Left colon (tissue), 2 donors: ENCODE measurements at regions not wholly inside any gene's neighbourhood (a gene's known extent, or its start where the extent isn't known, plus 50 kb on each side); places are given as distances from the start of the nearest gene placed in this dataset.
"Not testable (repeated sequence)": the region's sequence is repeated elsewhere in the genome, so short reads cannot be mapped to it uniquely, and the experiment has no call there.

ENCODE experiments used
- ATAC-seq: fragments of 200-7000 bp; cut with Tn5 transposase; one replicate; pipeline ENCODE4 v1.9.1; 2020; ENCODE audit warnings: mild to moderate bottlenecking, moderate library complexity
- DNase-seq, 2 donors: peaks; one replicate each; pipeline ENCODE4 v3.0.0-alpha.2; 2020
- intact Hi-C, 2 donors: fragments of 100-400 bp; cut with DNase I in 1 of 2; cut with micrococcal nuclease in 1 of 2; formaldehyde crosslinking; loops; one replicate each; pipeline versions ENCODE4 v1.11.2 to v1.14.0; 2022; cut with DNase I, micrococcal nuclease
- donor health status: DM: no; HTN: no; CAD: no.
- donor health status: DM: yes; HTN: yes; CAD: no.

DNA sequence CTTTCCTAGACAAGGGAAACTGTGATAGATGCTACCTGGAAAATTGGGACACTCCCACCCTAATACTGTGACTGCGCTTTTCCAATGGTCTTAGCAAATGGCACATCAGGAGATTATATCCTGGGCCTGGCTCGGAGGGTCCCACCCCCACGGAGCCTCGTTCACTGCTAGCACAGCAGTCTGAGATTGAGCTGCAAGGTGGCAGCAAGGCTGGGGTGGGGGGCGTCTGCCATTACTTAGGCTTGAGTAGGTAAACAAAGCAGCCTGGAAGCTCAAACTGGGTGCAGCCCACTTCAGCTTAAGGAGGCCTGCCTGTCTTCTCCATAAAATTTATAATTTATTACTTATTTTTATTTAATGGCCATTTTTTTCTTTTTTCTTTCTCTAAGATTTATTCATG lies 802.1 kb upstream of the SLC39A10 start:
- DNase-seq (no peak), ATAC-seq (no peak)
- intact Hi-C loops, result no loop called here

DNA sequence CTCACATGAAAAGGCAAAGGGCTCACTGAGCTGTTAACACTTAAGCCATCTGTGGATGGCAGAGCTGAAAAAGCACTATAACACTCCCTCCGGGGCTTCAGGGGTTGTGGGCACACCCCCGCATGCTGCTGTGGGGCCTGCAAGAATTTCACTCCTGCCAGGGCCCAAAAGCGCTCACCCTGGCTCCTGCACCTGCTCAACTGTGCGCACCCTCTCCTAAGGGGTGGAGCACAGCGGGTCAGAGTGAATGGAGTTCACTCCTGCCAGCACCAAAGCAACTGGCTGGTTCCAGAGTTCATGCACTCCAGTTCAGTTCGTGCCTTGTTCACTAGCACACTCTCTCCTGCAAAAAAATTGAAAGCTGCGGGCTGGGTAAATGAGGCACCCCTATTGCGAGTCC lies 814.2 kb upstream of the SLC39A10 start:
- no peak for DNase-seq
- no peak for ATAC-seq
- intact Hi-C loops, result no loop called here

DNA sequence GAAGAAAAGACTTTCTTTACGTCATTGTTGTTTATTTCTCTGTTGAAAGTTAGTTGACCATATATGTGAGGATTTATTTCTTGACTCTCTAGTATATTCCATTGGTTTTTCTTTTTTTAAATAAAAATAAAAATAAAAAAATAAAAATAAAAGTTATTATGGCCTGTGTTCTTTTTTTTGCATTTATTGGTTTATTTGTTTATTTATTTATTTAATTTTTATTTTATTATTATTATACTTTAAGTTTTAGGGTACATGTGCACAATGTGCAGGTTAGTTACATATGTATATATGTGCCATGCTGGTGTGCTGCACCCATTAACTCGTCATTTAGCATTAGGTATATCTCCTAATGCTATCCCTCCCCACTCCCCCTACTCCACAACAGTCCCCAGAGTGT lies 822.7 kb upstream of the SLC39A10 start:
- ATAC-seq, intact Hi-C loops, DNase-seq: not testable (repeated sequence)

DNA sequence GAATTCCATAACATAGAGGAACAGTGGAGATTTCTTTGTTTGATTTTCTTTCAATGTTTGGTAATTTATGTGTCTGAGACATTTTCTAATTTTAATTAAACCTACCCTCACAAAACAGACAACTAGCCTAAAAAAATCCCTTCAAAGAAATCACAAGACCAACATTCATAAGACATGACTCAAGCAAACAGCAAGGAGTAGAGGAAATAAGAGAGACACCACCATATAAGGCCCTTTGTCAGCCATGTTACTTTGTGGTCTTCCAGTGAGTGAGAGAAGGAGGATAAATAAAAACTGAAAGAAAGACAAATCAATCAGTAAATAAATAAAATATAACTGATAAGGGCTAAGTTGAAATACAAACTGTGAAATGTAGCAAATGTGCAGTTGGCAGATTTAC lies 830.8 kb upstream of the SLC39A10 start:
- DNase-seq (no peak), ATAC-seq (no peak)
- intact Hi-C loops, result no loop called here

DNA sequence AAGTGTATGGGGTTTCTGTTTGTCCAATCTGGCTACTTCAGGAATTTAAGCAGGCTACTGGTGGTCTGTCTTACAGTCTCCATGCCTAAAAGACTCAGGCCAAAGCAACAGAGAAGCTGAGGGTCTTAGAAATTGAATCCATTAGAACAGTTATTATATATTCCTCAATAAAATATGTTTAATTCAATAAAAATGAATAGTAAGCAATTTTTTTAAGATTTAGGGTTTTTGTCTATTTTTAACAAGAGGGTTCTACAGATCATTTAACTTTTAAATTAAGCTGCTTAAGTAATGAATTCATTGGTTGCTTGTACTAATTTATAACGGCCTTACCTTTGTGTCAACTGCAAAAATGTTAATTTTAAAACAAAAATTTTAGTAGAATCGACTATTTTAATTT lies 832.6 kb upstream of the SLC39A10 start:
- intact Hi-C loops, result no loop called here
- DNase-seq, result no peak
- no peak for ATAC-seq

DNA sequence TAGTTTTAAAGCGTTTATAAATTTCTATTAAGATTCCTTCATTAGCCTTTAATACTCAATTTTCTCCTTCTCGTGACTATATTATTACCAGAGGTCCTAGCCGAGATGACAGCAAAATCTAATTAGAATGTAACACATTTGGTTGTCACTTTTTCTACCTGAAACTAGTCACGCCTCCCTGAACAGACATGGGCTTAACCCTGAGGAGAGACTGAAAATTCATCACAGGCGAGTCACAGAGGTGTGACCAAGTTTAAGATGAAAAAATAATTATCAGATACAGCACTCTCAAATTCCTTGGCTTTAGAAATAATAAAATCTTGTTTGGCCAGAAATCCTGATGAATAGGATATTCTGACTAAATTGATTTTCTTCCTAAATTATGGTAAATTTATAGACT lies 834.4 kb upstream of the SLC39A10 start:
- intact Hi-C loops, result no loop called here
- DNase-seq (no peak), ATAC-seq (no peak)

DNA sequence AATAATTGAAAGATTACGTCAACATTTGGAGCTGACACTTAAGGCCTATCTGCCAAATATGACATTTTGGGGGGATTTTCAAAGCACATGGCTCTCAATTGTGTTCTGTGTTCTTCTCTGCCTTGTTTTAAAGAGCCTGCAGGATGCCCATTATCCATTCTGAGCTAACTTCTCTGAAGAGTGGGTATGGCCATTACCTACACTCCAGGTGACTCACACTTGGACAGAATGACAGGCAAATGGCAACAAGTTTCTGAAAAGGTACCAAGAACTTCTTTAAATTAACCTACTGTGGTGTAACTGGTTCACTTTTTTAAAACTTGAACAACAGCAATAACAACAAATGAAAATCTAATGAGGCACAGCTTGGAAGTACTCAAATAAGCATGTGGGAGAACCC lies 834.9 kb upstream of the SLC39A10 start:
- no peak for ATAC-seq
- intact Hi-C loops, result no loop called here
- DNase-seq, result no peak

GRCh38 chr2:194819367-194819766 lies 837.7 kb upstream of the SLC39A10 start:
- ATAC-seq (no peak), DNase-seq (no peak)
- intact Hi-C loops, result no loop called here

DNA sequence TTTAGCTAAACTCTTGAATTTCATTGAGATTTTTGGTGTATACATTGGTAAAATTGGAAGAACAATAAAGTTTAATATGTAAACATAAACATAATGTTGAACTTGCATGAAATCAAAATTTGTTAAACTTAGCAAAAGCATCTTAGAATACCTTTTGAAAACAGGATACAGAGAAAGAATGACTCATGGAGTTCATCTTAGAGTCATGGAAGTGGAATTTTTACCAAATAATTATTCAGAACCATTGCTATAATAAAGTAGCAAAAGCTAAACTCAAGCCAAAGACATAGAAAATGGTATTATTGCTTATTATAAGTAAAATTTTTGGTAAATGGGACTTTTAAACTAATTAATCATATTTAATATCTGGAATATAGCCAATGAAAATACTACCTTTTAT lies 841.6 kb upstream of the SLC39A10 start:
- no peak for ATAC-seq
- DNase-seq, result no peak
- intact Hi-C loops, result no loop called here

- ATAC-seq (no peak), DNase-seq (no peak)
- intact Hi-C loops, result no loop called here
Measured at GRCh38 chr2:194802589-194802988, 854.4 kb upstream of the SLC39A10 start.

- intact Hi-C loops, DNase-seq, ATAC-seq: not testable (repeated sequence)
Measured at GRCh38 chr2:194787071-194787470, 870.0 kb upstream of the SLC39A10 start.

DNA sequence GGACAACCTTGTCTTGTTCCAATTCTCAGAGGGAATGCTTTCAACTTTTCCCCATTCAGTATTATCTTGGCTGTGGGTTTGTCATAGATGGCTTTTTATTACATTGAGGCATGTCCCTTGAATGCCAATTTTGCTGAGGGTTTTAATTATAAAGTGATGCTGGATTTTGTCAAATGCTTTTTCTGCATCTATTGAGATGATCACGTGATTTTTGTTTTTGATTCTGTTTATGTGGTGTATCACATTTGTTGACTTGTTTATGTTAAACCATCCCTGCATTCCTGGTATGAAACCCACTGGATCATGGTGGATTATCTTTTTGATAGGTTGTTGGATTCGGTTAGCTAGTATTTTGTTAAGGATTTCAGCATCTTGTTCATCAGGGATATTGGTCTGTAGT lies 885.6 kb upstream of the SLC39A10 start:
- DNase-seq, ATAC-seq, intact Hi-C loops: not testable (repeated sequence)

DNA sequence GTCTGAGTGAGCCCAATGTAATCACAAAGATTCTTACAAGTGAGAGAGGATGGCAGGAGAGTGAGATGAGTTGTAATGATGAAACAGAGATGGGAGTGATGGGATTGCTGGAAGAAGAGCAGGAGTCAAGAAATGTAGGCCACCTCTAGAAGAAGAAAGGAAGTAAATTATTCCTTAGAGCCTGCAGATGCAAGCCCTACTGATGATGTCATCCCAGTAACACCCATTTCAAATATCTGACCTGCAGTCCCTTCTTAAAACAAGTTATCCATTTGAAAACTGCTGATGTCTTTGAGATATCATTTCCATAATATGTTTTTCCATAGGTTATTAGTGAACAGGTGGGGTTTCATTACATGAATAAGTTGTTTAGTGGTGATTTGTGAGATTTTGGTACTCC lies 888.0 kb upstream of the SLC39A10 start:
- intact Hi-C loops, result no loop called here
- no peak for ATAC-seq
- no peak for DNase-seq

DNA sequence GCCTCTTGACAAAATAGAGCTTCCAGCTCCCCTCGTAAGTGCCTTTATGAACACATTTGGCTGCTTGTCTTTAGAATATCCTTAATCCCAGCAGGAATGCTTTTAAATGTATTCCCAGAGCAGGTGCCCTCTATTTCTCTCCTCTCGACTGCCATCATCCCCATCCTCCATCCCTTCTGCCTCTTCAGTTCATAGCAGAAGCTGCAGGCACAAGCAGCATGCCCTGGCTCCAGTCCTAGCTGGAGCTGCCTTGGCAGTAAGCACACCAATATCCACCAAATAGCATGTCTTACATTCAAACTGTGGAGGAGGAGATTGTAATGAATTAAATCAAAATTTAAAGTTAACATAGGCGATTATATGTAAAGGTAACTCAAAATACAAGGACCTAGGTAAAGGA lies 891.3 kb upstream of the SLC39A10 start:
- DNase-seq (no peak), ATAC-seq (no peak)
- intact Hi-C loops, result no loop called here

GRCh38 chr2:194750926-194751325 lies 906.1 kb upstream of the SLC39A10 start:
- no peak for DNase-seq
- intact Hi-C loops, result no loop called here
- no peak for ATAC-seq

GRCh38 chr2:194745557-194746146 lies 911.4 kb upstream of the SLC39A10 start:
- ATAC-seq (no peak), DNase-seq (no peak)
- intact Hi-C loops, result no loop called here

- no peak for ATAC-seq
- intact Hi-C loops, result no loop called here
Measured at GRCh38 chr2:194742706-194743105, 914.3 kb upstream of the SLC39A10 start.

GRCh38 chr2:194739217-194739616 lies 917.8 kb upstream of the SLC39A10 start:
- ATAC-seq (no peak), DNase-seq (no peak)
- intact Hi-C loops, result no loop called here

More at GRCh38 chr2:194742706-194743105, 914.3 kb upstream of the SLC39A10 start:
- DNase-seq, result no peak

DNA sequence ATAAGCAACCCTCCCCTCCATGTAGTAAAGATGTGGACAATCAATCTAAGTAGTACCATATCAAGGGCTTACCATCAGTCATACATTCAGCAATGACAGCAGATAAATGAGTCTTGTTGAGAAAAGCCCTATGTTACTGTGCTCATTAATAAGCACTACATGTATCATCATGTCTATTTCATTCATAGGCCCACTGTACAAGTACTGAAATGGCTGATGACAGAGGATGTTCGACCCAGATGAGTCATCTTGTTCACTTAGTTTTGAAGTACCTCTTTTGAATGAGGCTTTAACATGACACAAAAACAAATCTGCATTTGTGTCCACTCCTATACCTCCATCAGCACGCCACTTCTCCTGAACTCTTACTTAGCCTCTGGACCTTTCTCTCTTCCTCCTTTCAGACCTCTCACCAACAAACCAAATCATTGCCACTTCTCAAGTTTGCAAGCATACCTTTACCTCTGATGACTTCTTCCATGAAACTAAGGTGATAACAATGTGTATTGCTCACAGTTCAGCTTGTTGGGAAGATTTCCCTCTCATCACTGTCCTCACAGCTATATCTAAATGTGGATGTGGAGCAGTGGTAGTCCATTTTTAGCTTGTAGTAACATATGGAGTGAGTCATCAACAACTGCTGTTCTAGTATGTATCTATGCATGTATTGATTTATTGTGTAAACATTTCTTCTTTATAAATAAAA lies 921.0 kb upstream of the SLC39A10 start:
- no peak for ATAC-seq
- intact Hi-C loops, result no loop called here
- DNase-seq, result no peak

GRCh38 chr2:194730266-194730665 lies 926.8 kb upstream of the SLC39A10 start:
- DNase-seq, result no peak
- ATAC-seq, result no peak
- intact Hi-C loops, result no loop called here

DNA sequence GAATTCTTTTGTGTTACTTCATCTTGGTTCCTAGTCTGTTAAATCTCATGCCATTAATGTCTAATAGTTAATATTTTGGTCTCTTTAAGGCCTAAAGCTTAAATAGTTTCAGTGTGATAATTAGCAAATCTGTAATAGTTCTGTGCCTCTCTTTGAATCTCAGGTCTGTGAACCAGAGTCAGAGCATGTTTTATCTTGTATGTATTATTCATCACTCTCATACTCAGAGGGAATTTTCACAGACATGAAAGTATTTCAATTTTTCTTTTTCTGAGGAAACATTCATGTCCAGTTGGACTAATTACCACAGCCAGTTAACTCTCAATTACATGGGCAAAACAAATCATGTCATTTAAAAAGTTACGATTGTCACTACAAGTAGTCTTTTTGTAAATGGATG lies 931.9 kb upstream of the SLC39A10 start:
- DNase-seq, result no peak
- intact Hi-C loops, result no loop called here
- ATAC-seq, result no peak
